Tibial nerve (tissue), 4 donors: ENCODE measurements at regions not wholly inside any gene's neighbourhood (a gene's known extent, or its start where the extent isn't known, plus 50 kb on each side); places are given as distances from the start of the nearest gene placed in this dataset.

Experiments used
- CTCF ChIP-seq, 5 experiments: fragments of 200-600 bp in 3 of 5; fragments of 450-650 bp in 2 of 5; sonication (generic) in 3 of 5; IDR thresholded peaks; one replicate each; pipeline ENCODE4 v1.5.1; 2016 to 2019; ENCODE audit warnings: antibody characterized with exemption in 5 of 5, mild to moderate bottlenecking in 3 of 5, moderate library complexity in 2 of 5
- EP300 ChIP-seq, 2 donors: sonication (generic); formaldehyde crosslinking; IDR thresholded peaks; one replicate each; pipeline ENCODE4 v1.6.1; 2017; ENCODE audit warnings: antibody characterized with exemption in 2 of 2, mild to moderate bottlenecking in 1 of 2

GRCh38 chr1:238485057-238485911, 594.6 kb upstream of the ZP4 start:
- TF ChIP-seq CTCF (IDR thresholded peaks at IDR 0.05) (no peak), EP300 (IDR thresholded peaks at IDR 0.05) (no peak)
